HG03280 (cell line): ENCODE measurements at regions not wholly inside any gene's neighbourhood (a gene's known extent, or its start where the extent isn't known, plus 50 kb on each side); places are given as distances from the start of the nearest gene placed in this dataset.

Source experiments
- ATAC-seq: cut with Tn5 transposase; IDR thresholded peaks from one replicate; pipeline ENCODE4 v1.9.1; 2021; ENCODE audit warnings: mild to moderate bottlenecking, moderate library complexity; ENCODE audit not compliant: unreplicated experiment

GRCh38 chr18:8942909-8943545 is 159.5 kb upstream of the NDUFV2 start:
- no peak for ATAC-seq

- ATAC-seq = no peak
These were observed 158.3 kb upstream of the NDUFV2 start for GRCh38 chr18:8943900-8944870.

GRCh38 chr18:8944871-8945245 is 157.6 kb upstream of the NDUFV2 start:
- ATAC-seq = no peak

GRCh38 chr18:8945514-8945913 is 157.0 kb upstream of the NDUFV2 start:
- no peak for ATAC-seq

GRCh38 chr18:8946066-8946838 is 156.2 kb upstream of the NDUFV2 start:
- no peak for ATAC-seq

- ATAC-seq = no peak
These were observed 154.9 kb upstream of the NDUFV2 start for GRCh38 chr18:8947566-8947965.

GRCh38 chr18:8948011-8948410 is 154.5 kb upstream of the NDUFV2 start:
- ATAC-seq = no peak

- no peak for ATAC-seq
These were observed 153.9 kb upstream of the NDUFV2 start for GRCh38 chr18:8948471-8949149.

GRCh38 chr18:8949206-8949605 is 153.3 kb upstream of the NDUFV2 start:
- no peak for ATAC-seq

GRCh38 chr18:8951491-8951890 is 151.0 kb upstream of the NDUFV2 start:
- ATAC-seq = no peak

- no peak for ATAC-seq
These were observed 150.3 kb upstream of the NDUFV2 start for GRCh38 chr18:8952174-8952573.

- no peak for ATAC-seq
These were observed 149.4 kb upstream of the NDUFV2 start for GRCh38 chr18:8952769-8953760.

- no peak for ATAC-seq
These were observed 144.8 kb upstream of the NDUFV2 start for GRCh38 chr18:8957731-8958130.

GRCh38 chr18:8958660-8959059 is 143.8 kb upstream of the NDUFV2 start:
- ATAC-seq = no peak

- no peak for ATAC-seq
These were observed 142.9 kb upstream of the NDUFV2 start for GRCh38 chr18:8959551-8960135.

- no peak for ATAC-seq
These were observed 141.5 kb upstream of the NDUFV2 start for GRCh38 chr18:8960740-8961657.

GRCh38 chr18:8962192-8962779 is 140.2 kb upstream of the NDUFV2 start:
- ATAC-seq = no peak
